Hepatic stellate cell (primary cell): ENCODE measurements at regions not wholly inside any gene's neighbourhood (a gene's known extent, or its start where the extent isn't known, plus 50 kb on each side); places are given as distances from the start of the nearest gene placed in this dataset.
A peak's percentile ranks its signal among the peaks of the same experiment; 100 is the strongest.

ENCODE experiments used
- DNase-seq: peaks from one replicate; pipeline ENCODE4 v3.0.0; 2011; ENCODE audit warnings: low spot score

- no peak for DNase-seq
Measured at GRCh38 chr4:123266221-123266620, 130.4 kb upstream of the SPRY1 start.

- no peak for DNase-seq
Measured at GRCh38 chr4:123278755-123279154, 117.8 kb upstream of the SPRY1 start.

- no peak for DNase-seq
Measured at GRCh38 chr4:123283371-123283895, 113.2 kb upstream of the SPRY1 start.

GRCh38 chr4:123284168-123284567 is 112.4 kb upstream of the SPRY1 start:
- DNase-seq = no peak

- DNase-seq = no peak
Measured at GRCh38 chr4:123286903-123287466, 109.6 kb upstream of the SPRY1 start.

GRCh38 chr4:123288309-123289025 is 108.1 kb upstream of the SPRY1 start:
- no peak for DNase-seq

GRCh38 chr4:123291329-123291728 is 105.3 kb upstream of the SPRY1 start:
- DNase-seq = no peak

- no peak for DNase-seq
Measured at GRCh38 chr4:123297836-123298235, 98.8 kb upstream of the SPRY1 start.

GRCh38 chr4:123298261-123298660 is 98.3 kb upstream of the SPRY1 start:
- DNase-seq = no peak

- DNase-seq = no peak
Measured at GRCh38 chr4:123298801-123299200, 97.8 kb upstream of the SPRY1 start.

GRCh38 chr4:123299212-123299691 is 97.3 kb upstream of the SPRY1 start:
- DNase-seq = peak; percentile 14

GRCh38 chr4:123300222-123301039 is 96.2 kb upstream of the SPRY1 start:
- DNase-seq = no peak

GRCh38 chr4:123301923-123302322 is 94.7 kb upstream of the SPRY1 start:
- DNase-seq = no peak

- no peak for DNase-seq
Measured at GRCh38 chr4:123304151-123304964, 92.2 kb upstream of the SPRY1 start.

- no peak for DNase-seq
Measured at GRCh38 chr4:123305736-123306135, 90.9 kb upstream of the SPRY1 start.

- no peak for DNase-seq
Measured at GRCh38 chr4:123306769-123307168, 89.8 kb upstream of the SPRY1 start.

GRCh38 chr4:123308667-123309066 is 87.9 kb upstream of the SPRY1 start:
- DNase-seq = no peak

GRCh38 chr4:123312116-123312515 is 84.5 kb upstream of the SPRY1 start:
- DNase-seq = no peak

- no peak for DNase-seq
Measured at GRCh38 chr4:123312951-123313592, 83.5 kb upstream of the SPRY1 start.

- DNase-seq = no peak
Measured at GRCh38 chr4:123315617-123316016, 81.0 kb upstream of the SPRY1 start.

- DNase-seq = no peak
Measured at GRCh38 chr4:123317211-123317610, 79.4 kb upstream of the SPRY1 start.
